GM18520 (cell line): ENCODE measurements at regions not wholly inside any gene's neighbourhood (a gene's known extent, or its start where the extent isn't known, plus 50 kb on each side); places are given as distances from the start of the nearest gene placed in this dataset.
"Not testable (repeated sequence)": the region's sequence is repeated elsewhere in the genome, so short reads cannot be mapped to it uniquely, and the experiment has no call there.

ENCODE experiments used
- ATAC-seq: cut with Tn5 transposase; IDR thresholded peaks from one replicate; pipeline ENCODE4 v1.9.1; 2021; ENCODE audit not compliant: unreplicated experiment

DNA sequence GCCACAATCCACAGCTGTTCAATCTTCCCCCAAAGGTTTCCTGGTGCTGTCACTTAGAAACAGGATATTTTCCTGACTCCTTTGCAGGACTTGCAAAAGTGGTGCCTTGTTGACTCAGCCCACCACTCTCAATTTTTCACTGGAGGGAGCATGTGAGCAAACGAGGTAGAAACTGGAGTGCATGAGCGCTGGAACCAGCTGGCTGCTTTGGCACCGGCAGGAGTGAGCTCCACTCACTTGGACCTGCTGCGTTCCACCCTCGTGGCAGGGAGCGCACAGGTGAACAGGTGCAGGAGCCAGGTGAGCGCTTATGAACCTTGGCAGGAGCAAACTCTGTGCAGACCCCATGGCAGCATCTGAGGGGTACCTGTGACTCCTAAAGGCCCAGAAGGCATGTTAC lies 364.1 kb upstream of the RORB start:
- no peak for ATAC-seq

DNA sequence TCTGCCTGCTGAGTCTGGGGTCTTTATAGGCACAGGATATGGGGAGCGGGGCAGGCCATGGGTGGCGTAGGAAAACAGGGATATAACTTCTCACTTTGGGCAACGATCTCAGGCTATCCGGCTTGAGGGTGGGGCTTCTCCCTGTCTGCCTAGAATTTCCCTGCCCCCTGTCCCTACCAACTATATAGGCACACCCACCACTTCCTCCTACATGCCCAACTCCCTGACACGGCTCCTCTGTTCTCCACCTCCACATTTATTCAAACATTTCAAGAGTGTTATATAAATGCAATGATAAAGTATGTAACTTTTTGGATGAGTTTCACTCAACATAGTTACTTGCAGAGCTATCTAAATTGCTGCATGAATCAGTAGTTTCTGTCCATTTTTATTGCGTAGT lies 363.2 kb upstream of the RORB start:
- no peak for ATAC-seq

DNA sequence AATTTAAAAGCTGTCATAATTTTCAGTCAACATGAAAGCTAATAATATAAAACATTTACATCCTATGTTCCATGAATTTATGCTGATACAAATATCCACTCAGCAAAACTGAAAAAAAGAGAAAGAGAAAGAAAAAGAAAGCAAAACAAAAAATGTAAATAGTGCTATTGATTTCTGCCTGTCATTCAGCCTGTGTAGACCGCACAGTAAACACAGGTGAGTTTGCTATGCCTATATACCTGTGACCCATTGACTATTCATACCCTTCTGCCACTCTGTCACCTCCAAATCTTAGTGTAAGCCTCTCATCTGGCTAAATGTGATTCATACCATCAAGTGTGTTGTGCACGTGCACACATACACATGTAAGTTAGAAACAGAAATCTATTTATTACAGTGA lies 359.0 kb upstream of the RORB start:
- no peak for ATAC-seq

DNA sequence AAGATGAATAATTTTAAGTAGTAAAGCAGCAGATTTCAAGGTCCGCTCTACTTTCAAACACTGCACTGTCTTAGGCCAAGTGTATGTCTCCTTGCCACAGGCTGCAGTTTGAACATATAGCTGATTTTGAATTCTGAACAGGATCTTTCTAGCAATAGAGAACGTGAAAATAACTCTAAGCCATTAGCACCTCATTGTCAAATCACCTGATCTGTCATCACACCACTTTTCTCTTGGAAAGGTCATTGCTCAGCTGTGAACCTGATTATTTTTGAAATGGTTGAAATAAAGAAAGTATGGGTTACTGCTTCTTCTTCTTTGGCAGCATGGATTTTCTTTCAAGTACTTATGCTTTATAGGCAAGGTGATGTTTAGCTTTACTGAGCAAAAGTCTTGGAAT lies 357.0 kb upstream of the RORB start:
- no peak for ATAC-seq

DNA sequence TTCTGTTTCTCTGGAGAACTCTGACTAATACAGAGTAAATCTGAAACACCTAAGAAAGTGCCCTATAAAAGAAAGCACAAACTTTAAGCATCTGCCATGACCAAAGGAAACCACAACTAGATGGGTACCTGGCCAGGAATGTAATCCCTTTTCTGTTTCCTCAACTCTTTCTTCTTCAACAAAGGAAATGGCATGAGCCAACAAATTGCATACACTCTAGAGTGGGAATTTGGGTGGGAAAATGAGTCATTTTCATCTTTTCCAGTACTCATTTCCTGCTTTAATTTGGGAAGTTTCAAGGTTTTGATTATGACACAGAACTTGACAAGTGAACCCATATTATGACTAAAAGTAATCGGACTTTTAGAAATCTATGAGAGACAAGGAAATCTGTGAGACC lies 349.2 kb upstream of the RORB start:
- ATAC-seq: no peak

DNA sequence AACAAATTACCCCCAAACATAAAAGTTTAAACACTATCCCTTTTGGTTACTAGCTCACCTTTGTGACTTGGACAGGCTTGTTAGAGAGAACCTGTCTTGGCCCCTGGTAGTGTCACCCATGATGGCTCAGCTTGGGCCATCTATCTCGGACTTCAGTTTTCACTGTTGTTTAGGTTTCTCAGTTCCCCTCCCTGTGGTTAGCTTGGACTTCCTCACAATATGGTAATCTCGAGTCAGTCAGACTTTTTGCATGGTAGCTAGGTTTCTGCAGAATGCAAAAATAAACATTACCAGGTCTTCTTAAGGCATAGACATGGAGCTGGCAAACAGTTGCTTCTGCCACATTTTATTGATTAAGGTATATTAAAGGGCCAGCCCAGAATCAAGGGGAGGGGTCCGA lies 324.3 kb upstream of the RORB start:
- ATAC-seq: peak; percentile 98

DNA sequence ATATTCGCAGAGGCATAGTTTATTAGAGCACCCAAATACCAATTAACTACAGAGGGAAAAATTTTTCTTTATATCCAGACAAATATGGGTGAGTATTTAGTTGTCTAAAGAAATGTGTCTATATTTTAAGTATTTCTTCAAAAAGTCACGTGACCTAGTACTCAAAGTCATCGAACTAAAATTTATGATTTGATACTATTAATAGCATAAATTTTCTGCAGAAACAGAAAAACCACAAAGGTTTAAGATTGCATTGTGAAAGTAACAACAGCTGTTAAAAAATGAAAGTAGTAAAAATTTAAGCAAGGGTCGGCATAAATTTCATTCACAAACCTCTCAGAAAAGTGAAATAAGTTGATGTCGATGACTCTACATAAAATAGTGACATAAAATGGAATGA lies 323.9 kb upstream of the RORB start:
- ATAC-seq: no peak

DNA sequence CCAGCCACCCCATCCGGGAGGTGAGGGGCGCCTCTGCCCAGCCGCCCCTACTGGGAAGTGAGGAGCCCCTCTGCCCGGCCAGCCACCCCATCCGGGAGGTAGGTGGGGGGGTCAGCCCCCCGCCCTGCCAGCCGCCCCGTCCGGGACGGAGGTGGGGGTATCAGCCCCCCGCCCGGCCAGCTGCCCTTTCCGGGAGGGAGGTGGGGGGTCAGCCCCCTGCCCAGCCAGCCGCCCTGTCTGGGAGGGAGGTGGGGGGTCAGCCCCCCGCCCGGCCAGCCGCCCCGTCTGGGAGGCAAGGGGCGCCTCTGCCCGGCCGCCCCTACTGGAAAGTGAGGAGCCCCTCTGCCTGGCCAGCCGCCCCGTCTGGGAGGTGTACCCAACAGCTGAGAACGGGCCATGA lies 299.4 kb upstream of the RORB start:
- not testable (repeated sequence) for ATAC-seq

DNA sequence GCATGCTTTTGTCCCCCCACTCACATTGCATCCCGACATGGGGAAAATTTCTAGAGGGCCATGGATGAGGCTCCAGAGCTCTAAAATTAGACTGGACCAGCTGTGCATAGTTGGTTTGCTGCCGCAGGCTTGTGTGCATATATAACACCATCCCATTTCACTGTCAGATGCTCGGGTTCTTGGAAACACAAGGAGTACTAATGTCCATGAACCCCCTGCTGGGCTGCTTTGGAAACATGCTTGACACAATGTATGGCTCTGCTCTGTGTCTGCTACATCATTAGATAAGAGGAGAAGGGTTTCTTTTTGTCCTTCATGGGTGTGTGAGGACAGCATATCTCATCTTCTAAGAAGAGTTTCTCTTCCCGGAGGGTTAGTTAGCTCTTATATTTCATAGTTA lies 292.1 kb upstream of the RORB start:
- ATAC-seq: no peak

DNA sequence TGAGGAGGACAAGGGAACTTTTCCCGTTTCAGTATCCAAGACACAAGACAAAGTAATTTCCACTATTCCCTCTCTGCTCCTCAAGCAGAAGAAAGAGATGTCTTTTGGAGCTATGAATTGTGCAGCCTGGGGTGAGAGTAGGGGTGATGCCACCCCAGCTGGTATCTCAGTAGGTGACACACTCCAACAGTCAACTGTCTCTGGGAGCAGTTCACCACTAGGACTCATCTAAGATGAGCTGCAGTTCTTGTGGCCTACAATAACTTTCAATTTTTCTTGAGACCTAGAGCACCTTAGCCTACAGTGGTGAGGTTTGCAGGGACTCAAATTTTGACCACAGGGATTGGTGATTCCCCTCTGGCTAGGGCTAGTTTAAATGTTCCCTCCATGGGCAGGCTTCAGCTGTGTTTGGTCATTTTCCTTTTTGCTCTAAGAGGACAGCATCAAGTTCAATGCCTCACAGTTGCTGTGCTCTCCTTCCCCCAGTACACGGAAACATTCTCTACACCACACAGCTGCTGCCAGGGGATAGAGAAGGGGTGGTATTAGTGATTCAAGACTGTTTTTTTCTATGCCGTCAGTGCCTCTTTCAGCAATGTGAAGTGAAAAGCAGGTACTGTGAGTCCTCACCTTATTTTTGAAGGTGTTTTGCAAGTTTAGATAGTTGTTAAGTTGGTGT lies 278.6 kb upstream of the RORB start:
- ATAC-seq: no peak

DNA sequence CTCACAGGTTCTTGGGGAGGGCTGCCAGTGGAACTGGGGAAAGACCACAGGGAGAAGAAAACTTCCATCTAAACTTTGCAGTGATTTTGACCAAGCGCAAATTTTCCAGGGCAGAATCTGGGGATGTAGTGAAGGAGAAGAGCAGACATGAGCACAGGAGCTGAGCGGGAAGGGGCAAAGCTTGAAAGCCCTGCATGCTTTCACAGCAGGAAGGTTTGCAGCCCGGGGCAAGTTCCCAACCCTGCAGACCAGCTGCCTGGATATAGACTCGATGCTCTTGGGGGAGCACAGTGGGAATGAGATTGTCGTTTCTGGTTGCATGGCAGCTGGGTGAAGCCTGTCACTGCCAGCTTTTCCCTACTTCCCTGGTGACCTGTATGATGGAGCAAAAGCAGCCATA lies 276.8 kb upstream of the RORB start:
- no peak for ATAC-seq

DNA sequence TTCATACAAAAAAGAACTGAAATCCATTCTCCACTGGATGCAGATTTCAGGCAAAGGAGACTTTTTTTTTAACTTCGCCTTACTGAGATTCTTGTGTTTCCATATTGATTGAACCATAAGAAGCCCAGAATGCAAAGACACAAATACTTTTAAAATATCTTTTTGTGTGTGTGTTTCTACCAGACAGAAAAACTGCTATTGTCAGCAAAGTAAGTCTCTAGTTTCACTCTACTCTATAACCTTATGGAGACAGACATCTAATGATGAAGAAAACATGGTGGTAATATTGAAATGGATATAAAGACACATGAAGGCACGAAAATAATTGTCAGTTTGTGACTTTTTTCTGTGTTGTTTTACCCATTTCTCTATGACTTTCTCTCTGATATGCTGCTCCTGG lies 260.3 kb upstream of the RORB start:
- no peak for ATAC-seq

DNA sequence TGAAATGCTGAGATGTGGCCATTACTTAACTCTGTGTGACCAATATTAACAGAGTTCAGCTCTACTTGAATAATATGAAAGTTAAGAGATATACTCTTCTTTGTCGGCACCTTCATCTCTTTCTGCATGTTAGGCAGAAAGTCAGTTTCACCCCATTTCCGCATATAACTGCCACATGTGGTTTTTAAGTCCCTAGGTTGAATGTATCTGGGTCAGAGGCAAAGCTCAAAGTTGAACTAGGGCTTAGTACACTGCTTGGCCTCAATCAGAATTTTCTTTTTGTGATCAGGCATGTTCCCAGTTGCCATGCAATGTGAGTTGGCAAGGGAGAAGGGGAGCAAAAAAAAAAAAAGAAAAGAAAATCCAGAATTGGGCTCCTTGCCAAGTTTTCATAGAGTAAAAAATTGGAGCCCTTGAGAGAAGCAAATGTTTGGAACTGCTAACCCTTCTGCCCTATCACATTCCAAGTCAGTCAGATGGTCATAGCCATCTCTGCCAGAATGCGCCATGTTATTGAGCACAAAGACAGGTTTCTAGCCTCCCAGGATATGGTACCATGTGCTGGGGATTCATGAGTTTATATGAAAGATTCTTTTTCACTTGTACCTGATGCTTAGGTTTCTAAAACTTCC lies 251.2 kb upstream of the RORB start:
- no peak for ATAC-seq

DNA sequence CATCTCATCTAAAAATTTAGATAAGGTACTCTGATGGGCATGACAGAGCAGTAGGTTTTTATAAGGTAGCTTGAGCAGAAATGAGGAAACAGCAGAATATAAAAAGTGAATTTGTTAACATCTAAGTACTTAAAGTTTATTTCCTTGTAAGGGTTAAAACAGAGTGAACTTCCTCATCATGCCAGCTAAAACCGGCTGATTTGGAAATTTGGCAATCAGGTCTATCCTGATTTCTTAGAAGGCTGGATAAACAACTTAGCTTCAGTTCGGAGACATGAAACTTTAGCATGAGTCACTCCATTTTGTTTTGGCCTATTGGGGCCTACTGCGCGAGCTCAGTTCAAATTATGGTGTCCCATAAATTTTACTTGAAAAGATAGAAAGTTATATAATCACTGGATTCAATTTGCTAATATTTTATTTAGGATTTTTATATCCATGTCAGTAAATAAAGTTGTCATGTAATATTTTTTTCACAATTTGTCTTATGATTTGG lies 241.6 kb upstream of the RORB start:
- ATAC-seq: no peak

DNA sequence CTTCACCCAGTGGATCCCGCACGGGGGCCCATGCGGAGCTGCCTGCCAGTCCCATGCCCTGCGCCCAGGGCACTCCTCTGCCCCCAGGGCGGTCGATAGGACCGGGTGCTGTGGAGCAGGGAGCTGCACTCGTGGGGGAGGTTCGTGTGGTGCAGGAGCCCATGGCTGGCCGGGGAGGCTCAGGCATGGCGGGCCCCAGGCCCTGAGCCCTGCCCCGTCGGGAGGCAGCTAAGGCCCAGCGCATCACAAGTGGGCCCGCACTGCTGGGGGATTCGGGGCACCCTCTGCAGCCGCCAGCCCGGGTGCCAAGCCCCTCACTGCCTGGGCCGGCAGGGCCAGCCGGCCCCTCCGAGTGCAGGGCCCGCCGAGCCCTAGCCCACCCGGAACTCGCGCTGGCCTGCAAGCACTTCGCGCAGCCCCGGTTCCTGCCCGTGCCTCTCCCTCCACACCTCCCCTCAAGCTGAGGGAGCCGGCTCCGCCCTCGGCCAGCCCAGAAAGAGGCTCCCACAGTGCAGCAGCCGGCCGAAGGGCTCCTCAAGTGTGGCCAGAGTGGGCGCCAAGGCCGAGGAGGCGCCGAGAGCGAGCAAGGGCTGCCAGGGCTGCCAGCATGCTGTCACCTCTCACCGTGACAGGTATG lies 221.1 kb upstream of the RORB start:
- ATAC-seq: no peak

DNA sequence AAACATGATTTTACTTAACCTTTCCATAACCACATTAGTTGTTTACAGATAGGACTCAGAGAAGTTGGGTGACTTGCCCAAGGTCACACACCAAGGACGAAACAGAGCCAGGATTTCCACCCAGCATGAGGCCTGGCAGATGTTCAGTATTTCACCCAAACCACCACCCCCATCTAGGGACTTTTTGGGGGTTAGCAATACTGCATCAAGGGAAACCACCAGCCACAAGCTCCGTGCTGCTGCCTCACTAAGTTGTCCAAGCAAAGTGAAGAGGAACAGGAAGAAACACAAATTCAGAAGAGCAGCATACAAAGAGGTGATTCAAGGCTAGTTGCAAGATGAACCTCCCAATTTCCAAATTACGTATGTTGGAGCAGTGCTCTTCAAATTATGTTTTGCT lies 219.6 kb upstream of the RORB start:
- ATAC-seq: peak; percentile 94

DNA sequence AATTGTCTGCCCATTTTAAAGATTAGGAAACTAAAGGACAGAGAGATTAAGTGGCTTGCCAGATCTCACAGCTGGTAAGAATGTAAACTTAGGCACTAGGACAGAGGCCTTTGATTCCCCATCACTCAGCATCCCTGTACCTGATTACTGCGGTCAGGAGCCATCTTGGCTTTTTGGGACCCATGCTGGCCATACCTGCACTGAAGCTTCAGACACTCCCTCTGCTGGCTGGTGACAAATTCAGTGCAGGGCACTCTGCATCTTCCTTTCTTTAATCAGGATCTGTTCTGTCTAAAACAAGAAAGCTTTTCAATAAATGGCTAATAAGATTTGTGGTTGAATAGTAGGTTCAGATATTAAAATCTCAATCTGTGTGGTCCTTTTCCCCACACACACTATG lies 215.5 kb upstream of the RORB start:
- no peak for ATAC-seq

DNA sequence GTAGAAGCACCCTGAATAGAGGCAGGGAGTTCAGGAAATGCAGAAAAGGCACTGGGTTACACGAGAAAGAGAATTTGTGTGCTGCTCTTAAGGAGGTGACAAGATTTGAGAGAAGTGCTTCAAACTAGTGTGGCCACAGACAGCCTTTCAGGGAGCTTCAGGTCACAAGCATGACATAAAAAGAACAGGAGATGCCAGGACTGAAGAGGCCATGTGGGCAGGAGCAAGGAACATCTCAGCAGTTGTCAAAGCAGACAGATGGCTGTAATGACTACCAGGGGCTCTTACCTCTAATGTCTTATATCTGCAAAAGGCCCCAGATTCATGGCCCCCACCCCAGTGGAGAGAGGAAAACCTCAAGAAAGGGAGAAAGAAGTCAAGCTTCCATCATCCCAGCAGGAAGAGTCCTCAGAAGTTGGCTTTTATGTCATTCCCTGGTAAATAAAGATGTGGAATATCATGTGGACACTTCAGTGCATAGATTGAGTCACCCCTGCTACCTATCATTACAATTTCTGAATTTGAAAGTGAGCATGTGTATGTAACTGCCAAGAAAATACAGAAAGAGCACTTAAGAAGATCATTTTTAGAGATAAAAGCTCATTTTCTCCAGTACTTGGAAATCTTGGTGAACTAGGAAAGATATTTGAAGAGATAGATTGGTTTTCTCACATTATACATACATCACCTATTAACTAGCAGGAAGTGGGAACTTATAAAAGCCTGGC lies 214.4 kb upstream of the RORB start:
- no peak for ATAC-seq

DNA sequence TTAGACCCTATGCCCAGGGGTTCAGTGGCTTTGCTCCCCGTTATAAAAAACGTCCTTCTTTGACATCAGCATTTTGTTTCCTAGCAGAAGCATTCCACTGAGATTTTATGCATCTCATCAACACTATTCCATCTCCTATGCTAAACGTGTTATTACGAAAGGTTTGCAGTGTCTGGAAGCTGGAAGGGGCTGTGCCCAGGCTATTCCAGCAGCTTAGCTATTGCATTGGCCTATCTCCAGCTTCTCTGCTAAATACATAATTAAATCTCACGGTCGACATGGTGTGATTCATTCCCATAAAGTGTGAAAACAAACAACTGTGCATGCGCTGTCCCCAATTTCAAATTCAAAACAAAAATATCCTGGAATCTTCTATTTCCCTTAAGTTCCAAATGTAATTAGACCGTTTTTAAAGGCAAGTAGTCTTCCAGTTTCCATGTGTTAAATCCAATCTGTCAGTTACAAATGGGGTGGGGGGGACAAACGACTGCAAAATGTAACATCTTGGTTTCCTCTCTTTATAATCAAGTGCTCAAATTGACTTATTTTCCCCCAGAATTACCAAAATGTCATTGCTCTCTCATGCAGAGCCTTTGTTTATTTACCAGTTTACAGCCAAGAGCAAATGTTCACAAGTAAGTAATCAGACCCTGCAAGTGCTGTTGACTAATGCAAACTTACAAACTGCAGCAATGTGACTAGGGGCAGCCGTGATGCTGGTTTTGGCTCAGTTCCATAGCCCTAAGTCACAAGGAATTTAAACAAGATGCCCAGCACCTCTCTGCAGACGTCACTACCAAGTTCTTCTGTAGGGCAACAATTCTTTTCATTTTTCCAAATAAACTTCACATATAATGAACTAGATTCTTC lies 212.3 kb upstream of the RORB start:
- no peak for ATAC-seq

DNA sequence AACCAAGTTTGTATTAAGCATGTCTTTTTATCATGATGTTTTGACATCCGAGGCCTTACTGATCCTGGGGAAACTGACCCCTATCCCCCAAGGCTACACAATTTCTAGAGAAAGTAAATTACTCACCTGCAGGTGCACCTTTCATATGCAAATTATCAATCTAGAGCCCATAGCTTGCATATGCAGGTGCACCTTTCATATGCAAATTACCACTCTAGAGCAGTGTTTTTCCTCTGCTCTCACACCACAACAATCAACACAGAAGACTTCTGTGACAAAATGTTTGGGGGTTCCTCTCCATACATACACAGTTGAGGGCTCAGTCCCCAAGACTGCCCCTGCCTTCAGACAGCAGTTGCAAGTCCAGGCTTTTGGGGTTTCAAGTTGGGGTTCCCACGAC lies 203.7 kb upstream of the RORB start:
- ATAC-seq: no peak

DNA sequence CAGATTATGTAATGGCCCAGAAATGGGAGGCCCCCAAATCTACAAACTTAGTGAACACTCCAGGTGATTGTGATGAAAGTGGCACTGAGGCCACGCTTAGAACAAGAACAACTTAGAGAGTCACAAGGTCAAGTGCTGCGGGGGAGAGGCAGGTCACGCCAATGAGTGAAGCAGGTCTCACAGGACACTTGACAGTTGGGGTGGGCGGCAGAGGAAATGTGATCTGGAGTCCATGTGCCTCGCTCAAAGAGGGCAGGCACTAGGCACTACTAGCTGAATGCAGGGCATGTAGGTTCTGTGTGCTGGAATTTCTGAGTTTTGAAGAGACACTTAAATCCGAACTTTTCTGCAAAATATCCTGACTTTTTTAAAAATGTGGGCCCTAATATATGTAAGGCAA lies 193.2 kb upstream of the RORB start:
- no peak for ATAC-seq
